ENCODE measurements at regions not wholly inside any gene's neighbourhood (a gene's known extent, or its start where the extent isn't known, plus 50 kb on each side); places are given as distances from the start of the nearest gene placed in this dataset.
"Not testable (repeated sequence)": the region's sequence is repeated elsewhere in the genome, so short reads cannot be mapped to it uniquely, and the experiment has no call there.

- no peaks in the 10 kb centered on the region for H3K4me1 ChIP-seq
- DNase-seq (ENCODE audit: low spot score), result no peak
- TF ChIP-seq, protein P1, sequence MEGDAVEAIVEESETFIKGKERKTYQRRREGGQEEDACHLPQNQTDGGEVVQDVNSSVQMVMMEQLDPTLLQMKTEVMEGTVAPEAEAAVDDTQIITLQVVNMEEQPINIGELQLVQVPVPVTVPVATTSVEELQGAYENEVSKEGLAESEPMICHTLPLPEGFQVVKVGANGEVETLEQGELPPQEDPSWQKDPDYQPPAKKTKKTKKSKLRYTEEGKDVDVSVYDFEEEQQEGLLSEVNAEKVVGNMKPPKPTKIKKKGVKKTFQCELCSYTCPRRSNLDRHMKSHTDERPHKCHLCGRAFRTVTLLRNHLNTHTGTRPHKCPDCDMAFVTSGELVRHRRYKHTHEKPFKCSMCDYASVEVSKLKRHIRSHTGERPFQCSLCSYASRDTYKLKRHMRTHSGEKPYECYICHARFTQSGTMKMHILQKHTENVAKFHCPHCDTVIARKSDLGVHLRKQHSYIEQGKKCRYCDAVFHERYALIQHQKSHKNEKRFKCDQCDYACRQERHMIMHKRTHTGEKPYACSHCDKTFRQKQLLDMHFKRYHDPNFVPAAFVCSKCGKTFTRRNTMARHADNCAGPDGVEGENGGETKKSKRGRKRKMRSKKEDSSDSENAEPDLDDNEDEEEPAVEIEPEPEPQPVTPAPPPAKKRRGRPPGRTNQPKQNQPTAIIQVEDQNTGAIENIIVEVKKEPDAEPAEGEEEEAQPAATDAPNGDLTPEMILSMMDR (IDR thresholded peaks at IDR 0.05), result no peak
- no peaks in the 10 kb centered on the region for H3K27me3 ChIP-seq
- H3K9me3 ChIP-seq, result no peaks in the 10 kb centered on the region
- no peak overlapping the region for H3K4me3 ChIP-seq
- no peak overlapping the region for H3K27ac ChIP-seq
- no peaks in the 10 kb centered on the region for H3K36me3 ChIP-seq
Measured at GRCh38 chr5:135149956-135150723, 116.1 kb upstream of the PITX1 start.

DNA sequence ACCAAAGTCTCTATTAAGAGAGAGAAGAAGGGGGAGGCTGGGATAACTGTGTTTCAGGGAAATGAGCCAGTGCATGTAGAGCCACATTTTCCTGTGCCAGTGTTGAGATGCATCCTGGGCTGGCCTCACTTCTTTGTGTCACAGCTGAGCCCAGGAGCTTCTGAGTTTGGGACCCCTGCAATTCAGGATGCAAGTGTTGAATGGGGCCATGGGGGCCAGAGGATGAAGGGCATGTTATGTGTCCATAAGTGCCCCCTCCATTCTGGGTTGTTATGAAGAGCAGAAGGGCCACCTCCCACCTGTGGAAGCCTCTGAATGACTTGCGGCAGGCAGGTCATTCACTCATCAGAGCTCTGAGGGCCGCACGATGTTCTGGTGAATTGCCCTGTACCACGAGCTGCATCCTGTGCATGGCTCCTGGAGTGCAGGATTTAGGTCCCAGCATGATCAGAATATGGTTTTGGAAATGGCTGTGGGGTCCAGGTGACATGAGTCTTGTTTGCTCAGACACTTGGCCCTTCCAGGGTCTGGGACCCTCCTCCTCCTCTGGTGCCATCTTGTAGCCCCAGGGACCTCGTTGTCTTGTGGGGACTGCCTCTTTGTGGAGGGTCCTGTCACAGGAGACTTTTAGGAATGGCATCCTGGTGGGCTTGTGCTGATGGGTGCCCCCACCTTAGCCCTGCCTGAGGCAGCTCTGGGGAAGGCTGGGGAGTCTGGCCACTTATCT, 115.4 kb upstream of the PITX1 start:
- no peak overlapping the region for H3K27ac ChIP-seq
- H3K27me3 ChIP-seq, result no peaks in the 10 kb centered on the region
- no peaks in the 10 kb centered on the region for H3K9me3 ChIP-seq
- TF ChIP-seq, protein P1 (IDR thresholded peaks at IDR 0.05), result no peak
- H3K36me3 ChIP-seq, result no peaks in the 10 kb centered on the region
- no peak for DNase-seq (ENCODE audit: low spot score)
- no peak overlapping the region for H3K4me3 ChIP-seq
- H3K4me1 ChIP-seq, result no peaks in the 10 kb centered on the region

GRCh38 chr5:135147294-135148090, 113.5 kb upstream of the PITX1 start:
- TF ChIP-seq, protein P1 (IDR thresholded peaks at IDR 0.05), result no peak
- DNase-seq (ENCODE audit: low spot score), result no peak
- Histone ChIP-seq H3K36me3 (no peaks in the 10 kb centered on the region), H3K4me3 (no peak overlapping the region), H3K9me3 (no peaks in the 10 kb centered on the region), H3K27me3 (no peaks in the 10 kb centered on the region), H3K4me1 (no peaks in the 10 kb centered on the region), H3K27ac (no peak overlapping the region)

DNA sequence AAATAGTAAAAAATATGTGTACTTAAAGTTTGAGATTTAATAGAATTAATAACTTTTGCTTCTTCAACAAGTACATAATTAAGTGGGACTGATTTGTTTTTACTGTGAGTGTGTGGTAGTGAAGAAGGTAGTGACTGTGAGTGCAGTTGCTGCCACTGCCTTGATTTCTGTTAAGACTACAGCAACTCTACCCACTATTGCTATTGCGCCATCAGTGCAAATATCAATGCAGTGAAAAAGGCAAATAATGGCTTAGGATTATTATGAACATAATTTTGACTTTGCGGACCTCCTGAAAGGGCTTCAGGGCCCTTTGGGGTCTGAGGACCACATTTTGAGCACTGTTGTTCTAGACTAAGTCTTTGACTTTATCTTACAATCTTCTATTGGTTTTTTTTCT, 112.0 kb upstream of the PITX1 start:
- DNase-seq (ENCODE audit: low spot score), result no peak
- no peaks in the 10 kb centered on the region for H3K9me3 ChIP-seq
- no peaks in the 10 kb centered on the region for H3K36me3 ChIP-seq
- H3K27ac ChIP-seq, result no peak overlapping the region
- no peaks in the 10 kb centered on the region for H3K4me1 ChIP-seq
- H3K4me3 ChIP-seq, result no peak overlapping the region
- TF ChIP-seq, protein P1 (IDR thresholded peaks at IDR 0.05), result no peak
- no peaks in the 10 kb centered on the region for H3K27me3 ChIP-seq

DNA sequence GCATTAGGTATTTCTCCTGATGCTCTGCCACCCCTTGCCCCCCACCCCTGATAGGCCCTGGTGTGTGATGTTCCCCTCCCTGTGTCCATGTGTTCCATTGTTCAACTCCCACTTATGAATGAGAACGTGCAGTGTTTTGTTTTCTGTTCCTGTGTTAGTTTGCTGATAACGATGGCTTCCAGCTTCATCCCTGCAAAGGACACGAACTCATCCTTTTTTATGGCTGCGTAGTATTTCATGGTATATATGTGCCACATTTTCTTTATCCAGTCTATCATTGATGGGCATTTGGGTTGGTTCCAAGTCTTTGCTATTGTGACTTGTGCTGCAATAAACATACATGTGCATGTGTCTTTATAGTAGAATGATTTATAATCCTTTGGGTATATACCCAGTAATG, 109.7 kb upstream of the PITX1 start:
- H3K27me3 ChIP-seq; H3K4me1 ChIP-seq; H3K4me3 ChIP-seq; H3K36me3 ChIP-seq; H3K9me3 ChIP-seq; DNase-seq (ENCODE audit: low spot score); H3K27ac ChIP-seq: not testable (repeated sequence)

Measured in right atrium auricular region (tissue), 2 donors.